K562 (cell line): ENCODE measurements at regions not wholly inside any gene's neighbourhood (a gene's known extent, or its start where the extent isn't known, plus 50 kb on each side); places are given as distances from the start of the nearest gene placed in this dataset.

Experiments used
- CEBPZ ChIP-seq: fragments of 150-350 bp; IDR thresholded peaks from 2 replicates; pipeline ENCODE4 v1.6.1; 2014; ENCODE audit warnings: low read depth, mild to moderate bottlenecking, low read length, borderline replicate concordance
- CUX1 ChIP-seq: fragments of 200-800 bp; sonication (Bioruptor generic); IDR thresholded peaks from 2 replicates; pipeline ENCODE4 v1.6.1; 2016; ENCODE audit warnings: missing genetic modification characterization, missing compliant biosample characterization
- HDAC2 ChIP-seq: fragments of 450-650 bp; IDR thresholded peaks from 2 replicates; pipeline ENCODE4 v1.6.1; 2016; ENCODE audit warnings: mild to moderate bottlenecking
- IRF9 ChIP-seq: fragments of 450-650 bp; IDR thresholded peaks from 2 replicates; pipeline ENCODE4 v1.6.1; 2016; ENCODE audit warnings: missing biosample characterization, missing genetic modification characterization
- TCFL5 ChIP-seq: fragments of 250-450 bp; sonication (Bioruptor Pico); conservative IDR thresholded peaks from 2 replicates; pipeline ENCODE4 v1.6.1; 2021; ENCODE audit warnings: mild to moderate bottlenecking, moderate library complexity, matching md5 sums

GRCh38 chr2:142722569-142722968 is 154.9 kb upstream of the KYNU start (continued):
- no peak for TF ChIP-seq CUX1
- no peak for TF ChIP-seq HDAC2
- no peak for TF ChIP-seq CEBPZ
- no peak for TF ChIP-seq IRF9 (tag)
- TF ChIP-seq TCFL5 = no peak
